ENCODE measurements at regions not wholly inside any gene's neighbourhood (a gene's known extent, or its start where the extent isn't known, plus 50 kb on each side); places are given as distances from the start of the nearest gene placed in this dataset.

GRCh38 chr6:130604841-130605399 is 222.3 kb upstream of the SMLR1 start:
- TF ChIP-seq POLR2A (IDR thresholded peaks at IDR 0.05) (no peak), CTCF (IDR thresholded peaks at IDR 0.05) (no peak)
